ENCODE measurements at regions not wholly inside any gene's neighbourhood (a gene's known extent, or its start where the extent isn't known, plus 50 kb on each side); places are given as distances from the start of the nearest gene placed in this dataset.

DNA sequence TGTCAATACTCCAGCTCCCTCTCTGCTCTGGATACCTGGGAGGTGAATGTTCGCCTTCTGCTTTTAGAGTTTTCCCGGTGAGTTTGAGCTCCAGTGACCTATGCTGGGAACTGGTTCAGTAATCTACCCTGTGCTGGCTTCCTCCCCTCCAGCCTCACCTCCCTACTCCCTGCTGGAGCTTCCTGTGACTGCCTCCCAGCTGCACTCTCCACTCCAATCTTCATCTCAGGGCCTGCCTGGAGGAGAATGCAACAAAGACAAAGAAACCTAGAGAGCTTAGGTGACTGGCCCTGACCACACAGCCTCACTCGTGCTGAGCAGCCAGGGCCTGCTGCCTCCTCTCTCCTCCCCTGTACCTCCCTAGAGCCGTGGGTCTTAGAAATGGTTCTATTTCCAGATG, 101.6 kb upstream of the FOXF1 start:
- TF ChIP-seq, protein P1, sequence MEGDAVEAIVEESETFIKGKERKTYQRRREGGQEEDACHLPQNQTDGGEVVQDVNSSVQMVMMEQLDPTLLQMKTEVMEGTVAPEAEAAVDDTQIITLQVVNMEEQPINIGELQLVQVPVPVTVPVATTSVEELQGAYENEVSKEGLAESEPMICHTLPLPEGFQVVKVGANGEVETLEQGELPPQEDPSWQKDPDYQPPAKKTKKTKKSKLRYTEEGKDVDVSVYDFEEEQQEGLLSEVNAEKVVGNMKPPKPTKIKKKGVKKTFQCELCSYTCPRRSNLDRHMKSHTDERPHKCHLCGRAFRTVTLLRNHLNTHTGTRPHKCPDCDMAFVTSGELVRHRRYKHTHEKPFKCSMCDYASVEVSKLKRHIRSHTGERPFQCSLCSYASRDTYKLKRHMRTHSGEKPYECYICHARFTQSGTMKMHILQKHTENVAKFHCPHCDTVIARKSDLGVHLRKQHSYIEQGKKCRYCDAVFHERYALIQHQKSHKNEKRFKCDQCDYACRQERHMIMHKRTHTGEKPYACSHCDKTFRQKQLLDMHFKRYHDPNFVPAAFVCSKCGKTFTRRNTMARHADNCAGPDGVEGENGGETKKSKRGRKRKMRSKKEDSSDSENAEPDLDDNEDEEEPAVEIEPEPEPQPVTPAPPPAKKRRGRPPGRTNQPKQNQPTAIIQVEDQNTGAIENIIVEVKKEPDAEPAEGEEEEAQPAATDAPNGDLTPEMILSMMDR (conservative IDR thresholded peaks at IDR 0.05), result no peak
- TF ChIP-seq ZFX (IDR thresholded peaks at IDR 0.05), result no peak

Measured in C4-2B (cell line).